A549 (cell line): ENCODE measurements at regions not wholly inside any gene's neighbourhood (a gene's known extent, or its start where the extent isn't known, plus 50 kb on each side); places are given as distances from the start of the nearest gene placed in this dataset.

Experiments
- ATAC-seq, 2 experiments: fragments of 200-7000 bp in 1 of 2; fragments of >200 bp in 1 of 2; cut with Nextera tagmentation in 1 of 2; cut with Tn5 transposase in 1 of 2; 3 replicates each; pipeline versions ENCODE4 v1.8.0 to v1.9.1; 2018 to 2020; ENCODE audit warnings: mild to moderate bottlenecking in 1 of 2, moderate library complexity in 1 of 2
- CTCF ChIA-PET: fragments of 300-600 bp; sonication (Branson Sonifier 250); formaldehyde crosslinking; extraction: SDS; loops from one replicate; lab custom pipeline; 2021; ENCODE audit warnings: antibody characterized with exemption, inconsistent platforms; lab: Yijun Ruan, JAX
- POLR2A ChIA-PET: fragments of 350-600 bp; formaldehyde crosslinking; extraction: SDS; loops from one replicate; lab custom pipeline; 2021; ENCODE audit warnings: antibody characterized with exemption, inconsistent platforms; lab: Yijun Ruan, JAX
- DNase-seq, 2 experiments: peaks; one replicate each; pipeline versions ENCODE4 v3.0.0 to v3.0.0-alpha.2; 2011 to 2016; ENCODE audit warnings: low read depth in 1 of 2, low spot score in 1 of 2
- FAIRE-seq: peaks from 2 replicates; lab custom pipeline; 2011; peaks lifted over from hg19 to GRCh38; lab: Jason Lieb, UNC
- H3K27ac ChIP-seq, 2 experiments: fragments of >200 bp; sonication (Bioruptor Twin); formaldehyde crosslinking; 3 replicates each; pipeline ENCODE4 v1.5.1; 2016 to 2017
- H3K4me1 ChIP-seq: fragments of >200 bp; sonication (Bioruptor Twin); formaldehyde crosslinking; 3 replicates; pipeline ENCODE4 v1.6.1; 2016
- H3K4me2 ChIP-seq: fragments of >200 bp; sonication (Bioruptor Twin); formaldehyde crosslinking; 3 replicates; pipeline ENCODE4 v1.6.1; 2016
- H3K4me3 ChIP-seq: fragments of >200 bp; sonication (Bioruptor Twin); formaldehyde crosslinking; 3 replicates; pipeline ENCODE4 v1.5.1; 2016
- H3K9me3 ChIP-seq: fragments of >200 bp; sonication (Bioruptor Twin); formaldehyde crosslinking; 3 replicates; pipeline ENCODE4 v1.6.1; 2016
- CBX2 ChIP-seq: fragments of 200-600 bp; sonication (generic); IDR thresholded peaks from 2 replicates; pipeline ENCODE4 v1.6.1; 2016; ENCODE audit warnings: low read depth, mild to moderate bottlenecking, borderline replicate concordance
- CBX8 ChIP-seq: fragments of 200-600 bp; sonication (generic); IDR thresholded peaks from 2 replicates; pipeline ENCODE4 v1.6.1; 2016
- CHD4 ChIP-seq: fragments of 200-600 bp; sonication (generic); IDR thresholded peaks from 2 replicates; pipeline ENCODE4 v1.6.1; 2016; ENCODE audit warnings: antibody characterized with exemption, mild to moderate bottlenecking, borderline replicate concordance
- EHF ChIP-seq: fragments of 250-450 bp; sonication (Bioruptor Pico); IDR thresholded peaks from 2 replicates; pipeline ENCODE4 v1.5.0; 2020; ENCODE audit warnings: mild to moderate bottlenecking
- FOSB ChIP-seq: fragments of 250-450 bp; sonication (Bioruptor Pico); IDR thresholded peaks from 2 replicates; pipeline ENCODE4 v1.5.0; 2020; ENCODE audit warnings: mild to moderate bottlenecking, moderate library complexity
- FOSL2 ChIP-seq, 2 experiments: fragments of 450-650 bp in 1 of 2; fragments of >200 bp in 1 of 2; sonication (Bioruptor Twin) in 1 of 2; formaldehyde crosslinking; IDR thresholded peaks; 2 replicates each; pipeline versions ENCODE4 v1.5.0 to v1.6.1; 2016 to 2020; ENCODE audit warnings: mild to moderate bottlenecking in 1 of 2, moderate library complexity in 1 of 2
- FOXS1 ChIP-seq: fragments of 250-450 bp; sonication (Bioruptor Pico); IDR thresholded peaks from 2 replicates; pipeline ENCODE4 v1.5.0; 2020; ENCODE audit warnings: mild to moderate bottlenecking, moderate library complexity
- HDAC2 ChIP-seq: fragments of 200-600 bp; sonication (generic); IDR thresholded peaks from 2 replicates; pipeline ENCODE4 v1.6.1; 2016
- HEYL ChIP-seq: fragments of 250-450 bp; sonication (Bioruptor Pico); IDR thresholded peaks from 2 replicates; pipeline ENCODE4 v1.8.0; 2021; ENCODE audit warnings: mild to moderate bottlenecking, moderate library complexity
- HOXA7 ChIP-seq: fragments of 250-450 bp; sonication (Bioruptor Pico); IDR thresholded peaks from 2 replicates; pipeline ENCODE4 v1.5.0; 2020; ENCODE audit warnings: mild to moderate bottlenecking, moderate library complexity
- HOXB13 ChIP-seq: fragments of 250-450 bp; sonication (Bioruptor Pico); IDR thresholded peaks from 2 replicates; pipeline ENCODE4 v1.5.0; 2020; ENCODE audit warnings: low read depth, mild to moderate bottlenecking, moderate library complexity
- HOXB5 ChIP-seq: fragments of 250-450 bp; sonication (Bioruptor Pico); IDR thresholded peaks from 2 replicates; pipeline ENCODE4 v1.5.0; 2020; ENCODE audit warnings: mild to moderate bottlenecking, moderate library complexity
- JUNB ChIP-seq: fragments of >200 bp; sonication (Bioruptor Twin); formaldehyde crosslinking; IDR thresholded peaks from 2 replicates; pipeline ENCODE4 v1.6.1; 2016
- KDM1A ChIP-seq: fragments of 200-600 bp; sonication (generic); IDR thresholded peaks from 2 replicates; pipeline ENCODE4 v1.6.1; 2016; ENCODE audit warnings: low read depth, mild to moderate bottlenecking
- KDM5A ChIP-seq: fragments of 200-600 bp; sonication (generic); IDR thresholded peaks from 2 replicates; pipeline ENCODE4 v1.6.1; 2016; ENCODE audit warnings: antibody characterized with exemption, mild to moderate bottlenecking
- MAFK ChIP-seq: fragments of 450-650 bp; IDR thresholded peaks from 2 replicates; pipeline ENCODE4 v1.6.1; 2014; ENCODE audit not compliant: partially characterized antibody
- MAZ ChIP-seq: fragments of 150-350 bp; IDR thresholded peaks from 2 replicates; pipeline ENCODE4 v1.6.1; 2014; ENCODE audit warnings: antibody characterized with exemption, low read depth, low read length, borderline replicate concordance
- MYC ChIP-seq: IDR thresholded peaks from 2 replicates; pipeline ENCODE4 v1.6.1; 2012; ENCODE audit warnings: mild to moderate bottlenecking, inconsistent platforms, low read length, improper control_type of control experiment, borderline replicate concordance
- NFE2L2 ChIP-seq: fragments of 150-350 bp; conservative IDR thresholded peaks from 2 replicates; pipeline ENCODE4 v1.6.1; 2014; ENCODE audit warnings: low read length
- NPAS2 ChIP-seq: fragments of 250-450 bp; sonication (Bioruptor Pico); IDR thresholded peaks from 2 replicates; pipeline ENCODE4 v1.8.0; 2022; ENCODE audit warnings: mild to moderate bottlenecking, moderate library complexity, borderline replicate concordance
- NR3C1 ChIP-seq: fragments of >200 bp; sonication (Bioruptor Twin); formaldehyde crosslinking; IDR thresholded peaks from 3 replicates; pipeline ENCODE4 v1.6.1; 2017
- PHF8 ChIP-seq: fragments of 200-600 bp; sonication (generic); IDR thresholded peaks from 2 replicates; pipeline ENCODE4 v1.6.1; 2016; ENCODE audit warnings: low read depth, mild to moderate bottlenecking, antibody characterized with exemption, moderate library complexity, borderline replicate concordance
- RNF2 ChIP-seq: fragments of 200-600 bp; sonication (generic); IDR thresholded peaks from 2 replicates; pipeline ENCODE4 v1.6.1; 2016; ENCODE audit warnings: low read depth, mild to moderate bottlenecking, antibody characterized with exemption, moderate library complexity, borderline replicate concordance
- SMC3 ChIP-seq: fragments of >200 bp; sonication (Bioruptor Twin); formaldehyde crosslinking; IDR thresholded peaks from 3 replicates; pipeline ENCODE4 v1.6.1; 2018; ENCODE audit warnings: inconsistent platforms
- TFCP2L1 ChIP-seq: fragments of 250-450 bp; sonication (Bioruptor Pico); IDR thresholded peaks from 2 replicates; pipeline ENCODE4 v1.5.0; 2021; ENCODE audit warnings: mild to moderate bottlenecking
- TP53 ChIP-seq: fragments of 250-450 bp; sonication (Bioruptor Pico); IDR thresholded peaks from 2 replicates; pipeline ENCODE4 v1.5.0; 2021; ENCODE audit warnings: mild to moderate bottlenecking, moderate library complexity
- ZC3H11A ChIP-seq: fragments of 450-650 bp; IDR thresholded peaks from 2 replicates; pipeline ENCODE4 v1.6.1; 2014; ENCODE audit warnings: antibody characterized with exemption, mild to moderate bottlenecking
- ZFP36 ChIP-seq: fragments of 450-650 bp; IDR thresholded peaks from 2 replicates; pipeline ENCODE4 v1.6.1; 2014; ENCODE audit warnings: borderline replicate concordance; ENCODE audit not compliant: partially characterized antibody
- WGBS: methylation state at CpG from one replicate; pipeline ENCODE4 v1.1.6; 2017; ENCODE audit errors: missing lambda C conversion rate; 5-methylcytosine and 5-hydroxymethylcytosine counted together
- TF ChIP-seq, protein P1 (sequence below): fragments of 200-600 bp; sonication (generic); IDR thresholded peaks from 2 replicates; pipeline ENCODE4 v1.6.1; 2016; ENCODE audit warnings: antibody characterized with exemption, mild to moderate bottlenecking, moderate library complexity
- TF ChIP-seq, protein P2 (sequence below): fragments of >200 bp; sonication (Bioruptor Twin); formaldehyde crosslinking; IDR thresholded peaks from 2 replicates; pipeline ENCODE4 v1.6.1; 2016
- TF ChIP-seq, protein P3 (sequence below): fragments of 250-450 bp; sonication (Bioruptor Pico); IDR thresholded peaks from 2 replicates; pipeline ENCODE4 v1.5.0; 2020; ENCODE audit warnings: low read depth, mild to moderate bottlenecking, moderate library complexity
- TF ChIP-seq, protein P4 (sequence below): IDR thresholded peaks from 2 replicates; pipeline ENCODE4 v1.6.1; 2012; ENCODE audit warnings: low read depth, borderline replicate concordance
- TF ChIP-seq, protein P5 (sequence below): fragments of 450-650 bp; IDR thresholded peaks from 2 replicates; pipeline ENCODE4 v1.6.1; 2014; ENCODE audit warnings: antibody characterized with exemption

DNA sequence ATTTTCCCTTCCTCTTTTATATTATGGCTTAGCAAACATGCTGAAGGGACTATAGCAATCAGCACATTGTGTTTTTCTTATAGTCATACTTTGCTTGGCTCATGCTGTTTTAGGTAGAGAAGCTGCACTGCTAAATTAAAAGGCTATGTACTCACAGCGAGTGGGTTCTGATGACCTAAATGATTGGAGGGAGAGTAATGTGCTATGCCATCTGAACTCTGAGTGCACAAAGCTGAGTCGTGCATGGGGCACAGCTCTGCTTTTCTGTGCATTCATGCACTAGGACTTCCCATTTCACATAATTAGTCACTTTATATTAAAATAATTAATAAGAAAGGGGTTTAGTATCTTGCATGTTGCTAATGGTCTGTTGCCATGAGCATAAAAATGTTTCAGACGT is 132.7 kb upstream of the ADGRL3 start:
- no peak overlapping the region for H3K4me3 ChIP-seq
- no peak for FAIRE-seq
- no peak for TF ChIP-seq HOXB13
- TF ChIP-seq CBX8 = no peak
- TF ChIP-seq NR3C1 = no peak
- no peak for TF ChIP-seq ZFP36
- TF ChIP-seq CHD4 = no peak
- no peak for TF ChIP-seq ZC3H11A
- no peak for TF ChIP-seq SMC3
- no peak for TF ChIP-seq TP53
- TF ChIP-seq, protein P1, sequence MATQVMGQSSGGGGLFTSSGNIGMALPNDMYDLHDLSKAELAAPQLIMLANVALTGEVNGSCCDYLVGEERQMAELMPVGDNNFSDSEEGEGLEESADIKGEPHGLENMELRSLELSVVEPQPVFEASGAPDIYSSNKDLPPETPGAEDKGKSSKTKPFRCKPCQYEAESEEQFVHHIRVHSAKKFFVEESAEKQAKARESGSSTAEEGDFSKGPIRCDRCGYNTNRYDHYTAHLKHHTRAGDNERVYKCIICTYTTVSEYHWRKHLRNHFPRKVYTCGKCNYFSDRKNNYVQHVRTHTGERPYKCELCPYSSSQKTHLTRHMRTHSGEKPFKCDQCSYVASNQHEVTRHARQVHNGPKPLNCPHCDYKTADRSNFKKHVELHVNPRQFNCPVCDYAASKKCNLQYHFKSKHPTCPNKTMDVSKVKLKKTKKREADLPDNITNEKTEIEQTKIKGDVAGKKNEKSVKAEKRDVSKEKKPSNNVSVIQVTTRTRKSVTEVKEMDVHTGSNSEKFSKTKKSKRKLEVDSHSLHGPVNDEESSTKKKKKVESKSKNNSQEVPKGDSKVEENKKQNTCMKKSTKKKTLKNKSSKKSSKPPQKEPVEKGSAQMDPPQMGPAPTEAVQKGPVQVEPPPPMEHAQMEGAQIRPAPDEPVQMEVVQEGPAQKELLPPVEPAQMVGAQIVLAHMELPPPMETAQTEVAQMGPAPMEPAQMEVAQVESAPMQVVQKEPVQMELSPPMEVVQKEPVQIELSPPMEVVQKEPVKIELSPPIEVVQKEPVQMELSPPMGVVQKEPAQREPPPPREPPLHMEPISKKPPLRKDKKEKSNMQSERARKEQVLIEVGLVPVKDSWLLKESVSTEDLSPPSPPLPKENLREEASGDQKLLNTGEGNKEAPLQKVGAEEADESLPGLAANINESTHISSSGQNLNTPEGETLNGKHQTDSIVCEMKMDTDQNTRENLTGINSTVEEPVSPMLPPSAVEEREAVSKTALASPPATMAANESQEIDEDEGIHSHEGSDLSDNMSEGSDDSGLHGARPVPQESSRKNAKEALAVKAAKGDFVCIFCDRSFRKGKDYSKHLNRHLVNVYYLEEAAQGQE = no peak
- TF ChIP-seq NPAS2 = no peak
- no peak for TF ChIP-seq TFCP2L1 (CRISPR knock-in tag)
- no peaks in the 10 kb centered on the region for H3K9me3 ChIP-seq
- ChIA-PET POLR2A (no interaction called here), CTCF (no interaction called here)
- H3K4me2 ChIP-seq = no peak overlapping the region
- 7% methylated on average over 3 of the region's 3 CpGs for WGBS
- no peak overlapping the region for H3K27ac ChIP-seq
- DNase-seq = no peak
- no peaks in the 10 kb centered on the region for H3K4me1 ChIP-seq
- ATAC-seq = no peak

DNA sequence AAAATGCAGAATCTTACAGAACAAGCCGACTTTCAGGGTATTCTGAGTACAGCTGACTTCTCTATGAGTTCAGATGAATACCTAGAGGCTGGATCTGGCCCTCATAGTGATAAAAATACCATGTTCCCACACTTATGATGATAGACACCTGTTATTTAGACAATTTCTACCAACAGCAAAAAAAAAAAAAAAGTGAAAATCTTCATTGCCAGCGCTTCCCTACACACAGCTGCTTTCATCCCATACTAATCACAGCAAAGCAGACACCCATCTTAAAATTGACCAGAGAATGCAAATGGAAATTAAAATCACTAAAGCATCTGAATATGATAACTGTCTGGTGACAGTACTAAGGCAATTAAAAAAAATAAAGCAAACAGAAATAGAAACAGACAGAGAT is 132.1 kb upstream of the ADGRL3 start:
- Histone ChIP-seq H3K27ac (no peak overlapping the region), H3K4me1 (no peaks in the 10 kb centered on the region), H3K4me3 (no peak overlapping the region), H3K4me2 (no peak overlapping the region), H3K9me3 (no peaks in the 10 kb centered on the region)
- FAIRE-seq (no peak), DNase-seq (no peak), ATAC-seq (no peak)
- POLR2A ChIA-PET = no interaction called here
- CTCF ChIA-PET = no interaction called here
- TF ChIP-seq KDM5A (no peak), TFCP2L1 (CRISPR knock-in tag) (no peak), FOSB (CRISPR knock-in tag) (no peak), FOSL2 (IDR thresholded peaks at IDR 0.05) (no peak), FOSL2 (CRISPR knock-in tag; IDR thresholded peaks at IDR 0.05) (no peak), HDAC2 (no peak), HOXB5 (CRISPR knock-in tag) (no peak), HEYL (CRISPR knock-in tag) (no peak), MAFK (no peak), CBX2 (no peak)
- TF ChIP-seq, protein P2, sequence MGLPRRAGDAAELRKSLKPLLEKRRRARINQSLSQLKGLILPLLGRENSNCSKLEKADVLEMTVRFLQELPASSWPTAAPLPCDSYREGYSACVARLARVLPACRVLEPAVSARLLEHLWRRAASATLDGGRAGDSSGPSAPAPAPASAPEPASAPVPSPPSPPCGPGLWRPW = no peak
- WGBS = 8% methylated on average over 2 of the region's 2 CpGs

DNA sequence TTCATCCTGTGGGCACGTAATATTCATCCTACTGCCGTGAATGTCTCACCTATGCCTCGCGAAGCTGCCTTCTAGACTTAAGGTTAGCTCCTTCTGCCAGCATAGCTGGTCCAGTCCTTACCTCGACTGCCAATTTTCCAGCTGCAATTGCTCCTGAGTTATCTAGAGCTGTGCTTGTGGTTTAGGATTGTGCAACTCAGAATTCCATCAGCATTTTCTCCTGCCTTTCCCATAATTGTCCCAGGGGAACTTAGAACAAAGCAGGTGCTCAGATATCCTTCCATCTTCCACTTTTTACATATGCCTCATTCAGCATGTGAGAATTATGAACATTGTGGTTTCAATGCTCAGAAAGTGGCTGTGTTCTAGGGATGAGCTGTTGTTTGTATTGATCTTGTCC is 131.4 kb upstream of the ADGRL3 start:
- Histone ChIP-seq H3K9me3 (no peaks in the 10 kb centered on the region), H3K4me3 (no peak overlapping the region), H3K4me1 (no peaks in the 10 kb centered on the region), H3K27ac (no peak overlapping the region), H3K4me2 (no peak overlapping the region)
- WGBS = 0% methylated on average over 5 of the region's 5 CpGs
- no peak for DNase-seq
- TF ChIP-seq PHF8 (no peak), KDM5A (no peak), MYC (no peak), CHD4 (no peak), ZFP36 (no peak), MAZ (no peak), EHF (no peak), FOXS1 (CRISPR knock-in tag) (no peak), KDM1A (no peak), JUNB (no peak), RNF2 (no peak), NFE2L2 (no peak), HOXA7 (no peak), FOSB (CRISPR knock-in tag) (no peak)
- TF ChIP-seq, protein P3, sequence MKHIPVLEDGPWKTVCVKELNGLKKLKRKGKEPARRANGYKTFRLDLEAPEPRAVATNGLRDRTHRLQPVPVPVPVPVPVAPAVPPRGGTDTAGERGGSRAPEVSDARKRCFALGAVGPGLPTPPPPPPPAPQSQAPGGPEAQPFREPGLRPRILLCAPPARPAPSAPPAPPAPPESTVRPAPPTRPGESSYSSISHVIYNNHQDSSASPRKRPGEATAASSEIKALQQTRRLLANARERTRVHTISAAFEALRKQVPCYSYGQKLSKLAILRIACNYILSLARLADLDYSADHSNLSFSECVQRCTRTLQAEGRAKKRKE (CRISPR knock-in tag) = no peak
- TF ChIP-seq, protein P4, sequence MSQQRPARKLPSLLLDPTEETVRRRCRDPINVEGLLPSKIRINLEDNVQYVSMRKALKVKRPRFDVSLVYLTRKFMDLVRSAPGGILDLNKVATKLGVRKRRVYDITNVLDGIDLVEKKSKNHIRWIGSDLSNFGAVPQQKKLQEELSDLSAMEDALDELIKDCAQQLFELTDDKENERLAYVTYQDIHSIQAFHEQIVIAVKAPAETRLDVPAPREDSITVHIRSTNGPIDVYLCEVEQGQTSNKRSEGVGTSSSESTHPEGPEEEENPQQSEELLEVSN = no peak
- TF ChIP-seq, protein P5, sequence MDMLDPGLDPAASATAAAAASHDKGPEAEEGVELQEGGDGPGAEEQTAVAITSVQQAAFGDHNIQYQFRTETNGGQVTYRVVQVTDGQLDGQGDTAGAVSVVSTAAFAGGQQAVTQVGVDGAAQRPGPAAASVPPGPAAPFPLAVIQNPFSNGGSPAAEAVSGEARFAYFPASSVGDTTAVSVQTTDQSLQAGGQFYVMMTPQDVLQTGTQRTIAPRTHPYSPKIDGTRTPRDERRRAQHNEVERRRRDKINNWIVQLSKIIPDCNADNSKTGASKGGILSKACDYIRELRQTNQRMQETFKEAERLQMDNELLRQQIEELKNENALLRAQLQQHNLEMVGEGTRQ = no peak
- ChIA-PET POLR2A (no interaction called here), CTCF (no interaction called here)
- ATAC-seq = no peak
- no peak for FAIRE-seq
